ENCODE measurements at regions not wholly inside any gene's neighbourhood (a gene's known extent, or its start where the extent isn't known, plus 50 kb on each side); places are given as distances from the start of the nearest gene placed in this dataset.

DNA sequence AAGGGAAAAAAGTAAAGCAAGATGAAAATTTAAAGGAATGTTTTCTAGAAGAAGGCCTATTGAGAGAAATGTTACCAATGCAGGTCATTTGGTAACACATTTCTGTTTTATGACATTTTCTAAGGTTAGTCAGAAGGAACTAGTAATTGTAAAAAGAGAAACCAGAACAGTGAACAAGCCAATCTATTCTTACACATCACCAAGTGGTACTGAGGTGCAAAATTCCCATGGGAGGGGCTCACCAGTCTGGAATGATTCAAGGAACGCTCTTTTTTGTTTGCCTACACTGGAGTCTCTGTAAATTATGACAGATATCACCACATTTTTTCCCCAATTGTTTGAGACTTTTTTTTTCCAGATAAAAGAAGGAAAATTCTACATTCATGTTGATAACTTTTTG, 404.7 kb upstream of the CNKSR2 start (continued):
- TF ChIP-seq ZNF219 (CRISPR knock-in tag; IDR thresholded peaks at IDR 0.05; ENCODE audit: borderline replicate concordance), result no peak
- TF ChIP-seq, protein P1, sequence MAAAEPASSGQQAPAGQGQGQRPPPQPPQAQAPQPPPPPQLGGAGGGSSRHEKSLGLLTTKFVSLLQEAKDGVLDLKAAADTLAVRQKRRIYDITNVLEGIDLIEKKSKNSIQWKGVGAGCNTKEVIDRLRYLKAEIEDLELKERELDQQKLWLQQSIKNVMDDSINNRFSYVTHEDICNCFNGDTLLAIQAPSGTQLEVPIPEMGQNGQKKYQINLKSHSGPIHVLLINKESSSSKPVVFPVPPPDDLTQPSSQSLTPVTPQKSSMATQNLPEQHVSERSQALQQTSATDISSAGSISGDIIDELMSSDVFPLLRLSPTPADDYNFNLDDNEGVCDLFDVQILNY (CRISPR knock-in tag; IDR thresholded peaks at IDR 0.05), result no peak

DNA sequence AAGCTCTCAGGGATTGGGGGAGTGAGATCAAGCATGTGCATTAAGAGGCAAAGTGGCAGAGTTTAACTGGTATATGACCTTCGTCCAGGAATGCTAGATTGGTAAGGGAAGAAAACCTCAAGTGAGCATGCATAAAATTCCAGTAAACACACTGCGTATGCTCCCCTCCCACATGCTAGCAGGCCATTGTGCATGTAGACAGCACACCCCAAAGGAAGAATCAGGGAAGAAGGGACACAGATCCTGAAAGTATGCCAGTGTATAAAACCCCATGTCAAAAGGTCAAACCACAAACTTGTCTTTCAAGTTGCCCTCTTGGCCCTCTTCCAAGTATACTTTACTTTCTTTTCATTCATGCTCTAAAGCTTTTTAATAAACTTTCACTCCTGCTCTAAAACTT, 405.2 kb upstream of the CNKSR2 start:
- Mint-ChIP-seq H3K36me3 (0 out of 2 replicates have a peak, but pooled peaks cover 2% of the 10 kb centered on the region), H3K4me1 (peaks cover 25% of the 10 kb centered on the region), H3K27ac (no peak overlapping the region), H3K9me3 (peaks cover 5% of the 10 kb centered on the region), H3K4me3 (no peak overlapping the region), H3K27me3 (ENCODE audit: low read depth) (peaks cover 3% of the 10 kb centered on the region; the same call in 1 of the 2 replicates)
- DNase-seq (ENCODE audit: low spot score) (no peak), ATAC-seq (no peak)
- TF ChIP-seq ZNF263 (CRISPR knock-in tag; IDR thresholded peaks at IDR 0.05; ENCODE audit: low read depth), result no peak
- ChIA-PET CTCF (no interaction called here), POLR2A (no interaction called here)

DNA sequence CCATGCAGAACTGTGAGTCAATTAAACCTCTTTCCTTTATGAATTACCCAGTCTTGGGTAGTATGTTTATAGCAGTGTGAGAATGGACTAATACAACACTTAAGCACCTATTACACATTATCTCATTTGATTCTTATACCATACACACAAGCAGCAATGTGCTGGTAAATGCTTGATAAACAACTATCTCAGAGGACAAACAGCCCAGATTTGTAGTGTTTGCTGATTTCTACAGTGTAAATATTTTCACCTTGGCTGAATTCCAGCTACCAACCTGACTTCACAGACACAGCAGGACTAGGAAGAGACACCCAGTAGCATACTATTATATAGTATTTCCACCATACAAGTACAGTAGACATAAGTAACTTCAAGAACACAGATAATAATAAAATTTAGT, 406.5 kb upstream of the CNKSR2 start:
- Mint-ChIP-seq H3K4me1 (peaks cover 15% of the 10 kb centered on the region), H3K27me3 (ENCODE audit: low read depth) (peaks cover 3% of the 10 kb centered on the region; the same call in 1 of the 2 replicates), H3K27ac (no peak overlapping the region), H3K4me3 (no peak overlapping the region), H3K36me3 (0 out of 2 replicates have a peak, but pooled peaks cover 2% of the 10 kb centered on the region), H3K9me3 (peaks cover 15% of the 10 kb centered on the region)
- ATAC-seq, result no peak
- no peak for DNase-seq (ENCODE audit: low spot score)
- ChIA-PET POLR2A (no interaction called here), CTCF (no interaction called here)
- TF ChIP-seq, protein P2, sequence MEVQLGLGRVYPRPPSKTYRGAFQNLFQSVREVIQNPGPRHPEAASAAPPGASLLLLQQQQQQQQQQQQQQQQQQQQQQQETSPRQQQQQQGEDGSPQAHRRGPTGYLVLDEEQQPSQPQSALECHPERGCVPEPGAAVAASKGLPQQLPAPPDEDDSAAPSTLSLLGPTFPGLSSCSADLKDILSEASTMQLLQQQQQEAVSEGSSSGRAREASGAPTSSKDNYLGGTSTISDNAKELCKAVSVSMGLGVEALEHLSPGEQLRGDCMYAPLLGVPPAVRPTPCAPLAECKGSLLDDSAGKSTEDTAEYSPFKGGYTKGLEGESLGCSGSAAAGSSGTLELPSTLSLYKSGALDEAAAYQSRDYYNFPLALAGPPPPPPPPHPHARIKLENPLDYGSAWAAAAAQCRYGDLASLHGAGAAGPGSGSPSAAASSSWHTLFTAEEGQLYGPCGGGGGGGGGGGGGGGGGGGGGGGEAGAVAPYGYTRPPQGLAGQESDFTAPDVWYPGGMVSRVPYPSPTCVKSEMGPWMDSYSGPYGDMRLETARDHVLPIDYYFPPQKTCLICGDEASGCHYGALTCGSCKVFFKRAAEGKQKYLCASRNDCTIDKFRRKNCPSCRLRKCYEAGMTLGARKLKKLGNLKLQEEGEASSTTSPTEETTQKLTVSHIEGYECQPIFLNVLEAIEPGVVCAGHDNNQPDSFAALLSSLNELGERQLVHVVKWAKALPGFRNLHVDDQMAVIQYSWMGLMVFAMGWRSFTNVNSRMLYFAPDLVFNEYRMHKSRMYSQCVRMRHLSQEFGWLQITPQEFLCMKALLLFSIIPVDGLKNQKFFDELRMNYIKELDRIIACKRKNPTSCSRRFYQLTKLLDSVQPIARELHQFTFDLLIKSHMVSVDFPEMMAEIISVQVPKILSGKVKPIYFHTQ (CRISPR knock-in tag; IDR thresholded peaks at IDR 0.05), result no peak
- TF ChIP-seq IRF2 (CRISPR knock-in tag; IDR thresholded peaks at IDR 0.05; ENCODE audit: borderline replicate concordance, low read depth) (no peak), NR1H2 (CRISPR knock-in tag; IDR thresholded peaks at IDR 0.05) (no peak), ELF4 (CRISPR knock-in tag; IDR thresholded peaks at IDR 0.05; ENCODE audit: low read depth) (no peak), RELA (CRISPR knock-in tag; IDR thresholded peaks at IDR 0.05; ENCODE audit: borderline replicate concordance) (no peak), SMAD4 (CRISPR knock-in tag; IDR thresholded peaks at IDR 0.05) (no peak), CREM (CRISPR knock-in tag; IDR thresholded peaks at IDR 0.05) (no peak), TCF7 (CRISPR knock-in tag; IDR thresholded peaks at IDR 0.05; ENCODE audit: low read depth) (no peak), EMX1 (CRISPR knock-in tag; IDR thresholded peaks at IDR 0.05) (no peak), KAT7 (CRISPR knock-in tag; IDR thresholded peaks at IDR 0.05; ENCODE audit: borderline replicate concordance) (no peak), ZNF121 (CRISPR knock-in tag; IDR thresholded peaks at IDR 0.05) (no peak)
- TF ChIP-seq, protein P3, sequence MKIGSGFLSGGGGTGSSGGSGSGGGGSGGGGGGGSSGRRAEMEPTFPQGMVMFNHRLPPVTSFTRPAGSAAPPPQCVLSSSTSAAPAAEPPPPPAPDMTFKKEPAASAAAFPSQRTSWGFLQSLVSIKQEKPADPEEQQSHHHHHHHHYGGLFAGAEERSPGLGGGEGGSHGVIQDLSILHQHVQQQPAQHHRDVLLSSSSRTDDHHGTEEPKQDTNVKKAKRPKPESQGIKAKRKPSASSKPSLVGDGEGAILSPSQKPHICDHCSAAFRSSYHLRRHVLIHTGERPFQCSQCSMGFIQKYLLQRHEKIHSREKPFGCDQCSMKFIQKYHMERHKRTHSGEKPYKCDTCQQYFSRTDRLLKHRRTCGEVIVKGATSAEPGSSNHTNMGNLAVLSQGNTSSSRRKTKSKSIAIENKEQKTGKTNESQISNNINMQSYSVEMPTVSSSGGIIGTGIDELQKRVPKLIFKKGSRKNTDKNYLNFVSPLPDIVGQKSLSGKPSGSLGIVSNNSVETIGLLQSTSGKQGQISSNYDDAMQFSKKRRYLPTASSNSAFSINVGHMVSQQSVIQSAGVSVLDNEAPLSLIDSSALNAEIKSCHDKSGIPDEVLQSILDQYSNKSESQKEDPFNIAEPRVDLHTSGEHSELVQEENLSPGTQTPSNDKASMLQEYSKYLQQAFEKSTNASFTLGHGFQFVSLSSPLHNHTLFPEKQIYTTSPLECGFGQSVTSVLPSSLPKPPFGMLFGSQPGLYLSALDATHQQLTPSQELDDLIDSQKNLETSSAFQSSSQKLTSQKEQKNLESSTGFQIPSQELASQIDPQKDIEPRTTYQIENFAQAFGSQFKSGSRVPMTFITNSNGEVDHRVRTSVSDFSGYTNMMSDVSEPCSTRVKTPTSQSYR (CRISPR knock-in tag; IDR thresholded peaks at IDR 0.05), result no peak
- TF ChIP-seq, protein P4, sequence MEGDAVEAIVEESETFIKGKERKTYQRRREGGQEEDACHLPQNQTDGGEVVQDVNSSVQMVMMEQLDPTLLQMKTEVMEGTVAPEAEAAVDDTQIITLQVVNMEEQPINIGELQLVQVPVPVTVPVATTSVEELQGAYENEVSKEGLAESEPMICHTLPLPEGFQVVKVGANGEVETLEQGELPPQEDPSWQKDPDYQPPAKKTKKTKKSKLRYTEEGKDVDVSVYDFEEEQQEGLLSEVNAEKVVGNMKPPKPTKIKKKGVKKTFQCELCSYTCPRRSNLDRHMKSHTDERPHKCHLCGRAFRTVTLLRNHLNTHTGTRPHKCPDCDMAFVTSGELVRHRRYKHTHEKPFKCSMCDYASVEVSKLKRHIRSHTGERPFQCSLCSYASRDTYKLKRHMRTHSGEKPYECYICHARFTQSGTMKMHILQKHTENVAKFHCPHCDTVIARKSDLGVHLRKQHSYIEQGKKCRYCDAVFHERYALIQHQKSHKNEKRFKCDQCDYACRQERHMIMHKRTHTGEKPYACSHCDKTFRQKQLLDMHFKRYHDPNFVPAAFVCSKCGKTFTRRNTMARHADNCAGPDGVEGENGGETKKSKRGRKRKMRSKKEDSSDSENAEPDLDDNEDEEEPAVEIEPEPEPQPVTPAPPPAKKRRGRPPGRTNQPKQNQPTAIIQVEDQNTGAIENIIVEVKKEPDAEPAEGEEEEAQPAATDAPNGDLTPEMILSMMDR (IDR thresholded peaks at IDR 0.05), result no peak
- TF ChIP-seq, protein P5, sequence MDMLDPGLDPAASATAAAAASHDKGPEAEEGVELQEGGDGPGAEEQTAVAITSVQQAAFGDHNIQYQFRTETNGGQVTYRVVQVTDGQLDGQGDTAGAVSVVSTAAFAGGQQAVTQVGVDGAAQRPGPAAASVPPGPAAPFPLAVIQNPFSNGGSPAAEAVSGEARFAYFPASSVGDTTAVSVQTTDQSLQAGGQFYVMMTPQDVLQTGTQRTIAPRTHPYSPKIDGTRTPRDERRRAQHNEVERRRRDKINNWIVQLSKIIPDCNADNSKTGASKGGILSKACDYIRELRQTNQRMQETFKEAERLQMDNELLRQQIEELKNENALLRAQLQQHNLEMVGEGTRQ (CRISPR knock-in tag; IDR thresholded peaks at IDR 0.05), result no peak
- TF ChIP-seq, protein P6, sequence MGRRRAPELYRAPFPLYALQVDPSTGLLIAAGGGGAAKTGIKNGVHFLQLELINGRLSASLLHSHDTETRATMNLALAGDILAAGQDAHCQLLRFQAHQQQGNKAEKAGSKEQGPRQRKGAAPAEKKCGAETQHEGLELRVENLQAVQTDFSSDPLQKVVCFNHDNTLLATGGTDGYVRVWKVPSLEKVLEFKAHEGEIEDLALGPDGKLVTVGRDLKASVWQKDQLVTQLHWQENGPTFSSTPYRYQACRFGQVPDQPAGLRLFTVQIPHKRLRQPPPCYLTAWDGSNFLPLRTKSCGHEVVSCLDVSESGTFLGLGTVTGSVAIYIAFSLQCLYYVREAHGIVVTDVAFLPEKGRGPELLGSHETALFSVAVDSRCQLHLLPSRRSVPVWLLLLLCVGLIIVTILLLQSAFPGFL (CRISPR knock-in tag; IDR thresholded peaks at IDR 0.05; ENCODE audit: borderline replicate concordance), result no peak
- TF ChIP-seq, protein P7, sequence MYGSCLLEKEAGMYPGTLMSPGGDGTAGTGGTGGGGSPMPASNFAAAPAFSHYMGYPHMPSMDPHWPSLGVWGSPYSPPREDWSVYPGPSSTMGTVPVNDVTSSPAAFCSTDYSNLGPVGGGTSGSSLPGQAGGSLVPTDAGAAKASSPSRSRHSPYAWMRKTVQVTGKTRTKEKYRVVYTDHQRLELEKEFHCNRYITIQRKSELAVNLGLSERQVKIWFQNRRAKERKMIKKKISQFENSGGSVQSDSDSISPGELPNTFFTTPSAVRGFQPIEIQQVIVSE (CRISPR knock-in tag; IDR thresholded peaks at IDR 0.05; ENCODE audit: borderline replicate concordance), result no peak

All from WTC11 (cell line).